ENCODE measurements at regions not wholly inside any gene's neighbourhood (a gene's known extent, or its start where the extent isn't known, plus 50 kb on each side); places are given as distances from the start of the nearest gene placed in this dataset.

- TF ChIP-seq, protein P1, sequence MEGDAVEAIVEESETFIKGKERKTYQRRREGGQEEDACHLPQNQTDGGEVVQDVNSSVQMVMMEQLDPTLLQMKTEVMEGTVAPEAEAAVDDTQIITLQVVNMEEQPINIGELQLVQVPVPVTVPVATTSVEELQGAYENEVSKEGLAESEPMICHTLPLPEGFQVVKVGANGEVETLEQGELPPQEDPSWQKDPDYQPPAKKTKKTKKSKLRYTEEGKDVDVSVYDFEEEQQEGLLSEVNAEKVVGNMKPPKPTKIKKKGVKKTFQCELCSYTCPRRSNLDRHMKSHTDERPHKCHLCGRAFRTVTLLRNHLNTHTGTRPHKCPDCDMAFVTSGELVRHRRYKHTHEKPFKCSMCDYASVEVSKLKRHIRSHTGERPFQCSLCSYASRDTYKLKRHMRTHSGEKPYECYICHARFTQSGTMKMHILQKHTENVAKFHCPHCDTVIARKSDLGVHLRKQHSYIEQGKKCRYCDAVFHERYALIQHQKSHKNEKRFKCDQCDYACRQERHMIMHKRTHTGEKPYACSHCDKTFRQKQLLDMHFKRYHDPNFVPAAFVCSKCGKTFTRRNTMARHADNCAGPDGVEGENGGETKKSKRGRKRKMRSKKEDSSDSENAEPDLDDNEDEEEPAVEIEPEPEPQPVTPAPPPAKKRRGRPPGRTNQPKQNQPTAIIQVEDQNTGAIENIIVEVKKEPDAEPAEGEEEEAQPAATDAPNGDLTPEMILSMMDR (IDR thresholded peaks at IDR 0.05) = no peak
- TF ChIP-seq POLR2A (IDR thresholded peaks at IDR 0.05) = no peak
- no peak for TF ChIP-seq POLR2AphosphoS5 (IDR thresholded peaks at IDR 0.05; ENCODE audit: insufficient read depth in 1 of 2, low read depth in 1 of 2)
These were observed 351.9 kb upstream of the CAMK1G start for GRCh38 chr1:209231476-209232156.
